ACC112 (cell line): ENCODE measurements at regions not wholly inside any gene's neighbourhood (a gene's known extent, or its start where the extent isn't known, plus 50 kb on each side); places are given as distances from the start of the nearest gene placed in this dataset.

ENCODE experiments used
- H2AFZ ChIP-seq: fragments of 200-600 bp; sonication (generic); one replicate; pipeline ENCODE4 v1.6.0; 2017; ENCODE audit warnings: antibody characterized with exemption, low read length; ENCODE audit not compliant: unreplicated experiment
- H3K27ac ChIP-seq: fragments of 200-600 bp; sonication (generic); 2 replicates; pipeline ENCODE4 v1.5.1; 2014; ENCODE audit warnings: low read depth, mild to moderate bottlenecking, antibody characterized with exemption, low read length, moderate library complexity
- H3K27me3 ChIP-seq: fragments of 200-600 bp; sonication (generic); 2 replicates; pipeline ENCODE4 v1.6.1; 2014; ENCODE audit warnings: mild to moderate bottlenecking, antibody characterized with exemption, low read length, moderate library complexity, mixed read lengths; ENCODE audit not compliant: insufficient read depth
- H3K36me3 ChIP-seq: fragments of 200-600 bp; sonication (generic); 2 replicates; pipeline ENCODE4 v1.6.1; 2016; ENCODE audit warnings: mild to moderate bottlenecking, antibody characterized with exemption, low read length, moderate library complexity, mixed read lengths; ENCODE audit not compliant: insufficient read depth
- H3K4me1 ChIP-seq: fragments of 200-600 bp; sonication (generic); one replicate; pipeline ENCODE4 v1.6.1; 2016; ENCODE audit warnings: low read length, mixed read lengths; ENCODE audit not compliant: insufficient read depth, unreplicated experiment, control insufficient read depth
- H3K4me3 ChIP-seq: fragments of 200-600 bp; sonication (generic); 2 replicates; pipeline ENCODE4 v1.5.1; 2014; ENCODE audit warnings: mild to moderate bottlenecking, low read depth, low read length
- H3K79me2 ChIP-seq: fragments of 200-600 bp; sonication (generic); one replicate; pipeline ENCODE4 v1.6.0; 2016; ENCODE audit warnings: low read length; ENCODE audit not compliant: control insufficient read depth, unreplicated experiment, insufficient read depth

GRCh38 chr2:216956820-216957493 is 97.1 kb upstream of the TNP1 start:
- H3K36me3 ChIP-seq, result no peaks in the 10 kb centered on the region
- no peaks in the 10 kb centered on the region for H3K4me1 ChIP-seq
- H2AFZ ChIP-seq, result no peak overlapping the region
- no peak overlapping the region for H3K27ac ChIP-seq
- H3K4me3 ChIP-seq, result no peak overlapping the region
- peaks cover 18% of the 10 kb centered on the region for H3K27me3 ChIP-seq
- no peaks in the 10 kb centered on the region for H3K79me2 ChIP-seq

- Histone ChIP-seq H3K27ac (no peak overlapping the region), H3K27me3 (peaks cover 30% of the 10 kb centered on the region), H3K36me3 (no peaks in the 10 kb centered on the region), H2AFZ (no peak overlapping the region), H3K79me2 (no peaks in the 10 kb centered on the region), H3K4me3 (no peak overlapping the region), H3K4me1 (no peaks in the 10 kb centered on the region)
Observed at GRCh38 chr2:216951171-216951570, 91.3 kb upstream of the TNP1 start.

GRCh38 chr2:216950547-216950946 is 90.7 kb upstream of the TNP1 start:
- Histone ChIP-seq H2AFZ (no peak overlapping the region), H3K27me3 (peaks cover 30% of the 10 kb centered on the region), H3K27ac (no peak overlapping the region), H3K36me3 (no peaks in the 10 kb centered on the region), H3K4me1 (no peaks in the 10 kb centered on the region), H3K79me2 (no peaks in the 10 kb centered on the region), H3K4me3 (no peak overlapping the region)

GRCh38 chr2:216949700-216950413 is 90.0 kb upstream of the TNP1 start:
- no peak overlapping the region for H3K4me3 ChIP-seq
- no peaks in the 10 kb centered on the region for H3K4me1 ChIP-seq
- no peak overlapping the region for H3K27ac ChIP-seq
- H2AFZ ChIP-seq, result no peak overlapping the region
- peaks cover 26% of the 10 kb centered on the region for H3K27me3 ChIP-seq
- H3K79me2 ChIP-seq, result no peaks in the 10 kb centered on the region
- H3K36me3 ChIP-seq, result no peaks in the 10 kb centered on the region

- Histone ChIP-seq H3K4me1 (no peaks in the 10 kb centered on the region), H3K27ac (no peak overlapping the region), H3K27me3 (peaks cover 46% of the 10 kb centered on the region), H3K36me3 (no peaks in the 10 kb centered on the region), H3K4me3 (no peak overlapping the region), H3K79me2 (no peaks in the 10 kb centered on the region), H2AFZ (no peak overlapping the region)
Observed at GRCh38 chr2:216947055-216947454, 87.2 kb upstream of the TNP1 start.

GRCh38 chr2:216944733-216945132 is 84.9 kb upstream of the TNP1 start:
- H3K4me1 ChIP-seq, result no peaks in the 10 kb centered on the region
- no peaks in the 10 kb centered on the region for H3K79me2 ChIP-seq
- no peak overlapping the region for H3K4me3 ChIP-seq
- H3K27me3 ChIP-seq, result peaks cover 50% of the 10 kb centered on the region
- no peak overlapping the region for H2AFZ ChIP-seq
- no peak overlapping the region for H3K27ac ChIP-seq
- no peaks in the 10 kb centered on the region for H3K36me3 ChIP-seq

GRCh38 chr2:216943109-216943508 is 83.2 kb upstream of the TNP1 start:
- Histone ChIP-seq H3K4me3 (no peak overlapping the region), H3K4me1 (no peaks in the 10 kb centered on the region), H3K36me3 (no peaks in the 10 kb centered on the region), H3K79me2 (no peaks in the 10 kb centered on the region), H2AFZ (no peak overlapping the region), H3K27ac (no peak overlapping the region), H3K27me3 (peaks cover 58% of the 10 kb centered on the region)

GRCh38 chr2:216942465-216942864 is 82.6 kb upstream of the TNP1 start:
- Histone ChIP-seq H3K27me3 (peaks cover 64% of the 10 kb centered on the region), H3K4me3 (no peak overlapping the region), H2AFZ (no peak overlapping the region), H3K79me2 (no peaks in the 10 kb centered on the region), H3K27ac (no peak overlapping the region), H3K36me3 (no peaks in the 10 kb centered on the region), H3K4me1 (no peaks in the 10 kb centered on the region)

- Histone ChIP-seq H3K4me1 (no peaks in the 10 kb centered on the region), H2AFZ (no peak overlapping the region), H3K27me3 (peaks cover 69% of the 10 kb centered on the region), H3K36me3 (no peaks in the 10 kb centered on the region), H3K79me2 (no peaks in the 10 kb centered on the region), H3K27ac (no peak overlapping the region), H3K4me3 (no peak overlapping the region)
Observed at GRCh38 chr2:216942016-216942415, 82.2 kb upstream of the TNP1 start.

GRCh38 chr2:216936954-216937357 is 77.1 kb upstream of the TNP1 start:
- no peaks in the 10 kb centered on the region for H3K4me1 ChIP-seq
- no peaks in the 10 kb centered on the region for H3K79me2 ChIP-seq
- no peak overlapping the region for H2AFZ ChIP-seq
- no peaks in the 10 kb centered on the region for H3K36me3 ChIP-seq
- H3K27me3 ChIP-seq, result peaks cover 54% of the 10 kb centered on the region
- H3K27ac ChIP-seq, result no peak overlapping the region
- H3K4me3 ChIP-seq, result no peak overlapping the region

- Histone ChIP-seq H3K4me3 (no peak overlapping the region), H2AFZ (no peak overlapping the region), H3K27ac (no peak overlapping the region), H3K4me1 (no peaks in the 10 kb centered on the region), H3K36me3 (no peaks in the 10 kb centered on the region), H3K27me3 (peaks cover 36% of the 10 kb centered on the region), H3K79me2 (no peaks in the 10 kb centered on the region)
Observed at GRCh38 chr2:216934623-216935022, 74.8 kb upstream of the TNP1 start.
